ENCODE measurements at regions not wholly inside any gene's neighbourhood (a gene's known extent, or its start where the extent isn't known, plus 50 kb on each side); places are given as distances from the start of the nearest gene placed in this dataset.

DNA sequence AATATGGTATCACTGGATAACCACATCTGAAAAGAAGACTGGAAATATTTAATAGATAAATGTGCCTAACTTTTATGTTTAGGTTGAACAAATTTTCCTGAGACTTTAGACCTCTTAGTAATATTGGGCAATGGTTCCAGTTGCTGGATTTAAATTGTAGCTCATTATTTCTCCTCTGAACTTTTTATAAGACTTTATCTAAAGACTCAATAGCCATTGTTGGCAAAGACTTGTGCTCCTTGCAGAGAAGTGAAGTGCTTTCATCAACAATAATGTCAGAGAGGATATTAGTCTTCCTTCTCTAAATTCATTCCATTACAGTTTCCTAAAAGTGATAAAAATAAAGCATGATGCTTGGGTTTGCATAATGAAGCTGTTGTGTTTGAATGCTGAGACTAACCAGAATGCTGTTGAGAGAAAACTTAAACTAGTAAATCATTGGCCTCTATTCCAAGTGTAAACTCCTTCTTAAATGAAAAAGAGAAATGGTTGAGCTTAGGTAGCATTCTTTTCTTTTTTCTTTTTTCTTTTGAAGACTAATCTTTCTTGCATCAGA is 200.2 kb downstream of the TMTC3 start:
- no peak for TF ChIP-seq POLR2A (IDR thresholded peaks at IDR 0.05)
- TF ChIP-seq, protein P1, sequence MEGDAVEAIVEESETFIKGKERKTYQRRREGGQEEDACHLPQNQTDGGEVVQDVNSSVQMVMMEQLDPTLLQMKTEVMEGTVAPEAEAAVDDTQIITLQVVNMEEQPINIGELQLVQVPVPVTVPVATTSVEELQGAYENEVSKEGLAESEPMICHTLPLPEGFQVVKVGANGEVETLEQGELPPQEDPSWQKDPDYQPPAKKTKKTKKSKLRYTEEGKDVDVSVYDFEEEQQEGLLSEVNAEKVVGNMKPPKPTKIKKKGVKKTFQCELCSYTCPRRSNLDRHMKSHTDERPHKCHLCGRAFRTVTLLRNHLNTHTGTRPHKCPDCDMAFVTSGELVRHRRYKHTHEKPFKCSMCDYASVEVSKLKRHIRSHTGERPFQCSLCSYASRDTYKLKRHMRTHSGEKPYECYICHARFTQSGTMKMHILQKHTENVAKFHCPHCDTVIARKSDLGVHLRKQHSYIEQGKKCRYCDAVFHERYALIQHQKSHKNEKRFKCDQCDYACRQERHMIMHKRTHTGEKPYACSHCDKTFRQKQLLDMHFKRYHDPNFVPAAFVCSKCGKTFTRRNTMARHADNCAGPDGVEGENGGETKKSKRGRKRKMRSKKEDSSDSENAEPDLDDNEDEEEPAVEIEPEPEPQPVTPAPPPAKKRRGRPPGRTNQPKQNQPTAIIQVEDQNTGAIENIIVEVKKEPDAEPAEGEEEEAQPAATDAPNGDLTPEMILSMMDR (IDR thresholded peaks at IDR 0.05): no peak

Measured in adrenal gland (tissue), 5 donors.